ENCODE measurements at regions not wholly inside any gene's neighbourhood (a gene's known extent, or its start where the extent isn't known, plus 50 kb on each side); places are given as distances from the start of the nearest gene placed in this dataset.

DNA sequence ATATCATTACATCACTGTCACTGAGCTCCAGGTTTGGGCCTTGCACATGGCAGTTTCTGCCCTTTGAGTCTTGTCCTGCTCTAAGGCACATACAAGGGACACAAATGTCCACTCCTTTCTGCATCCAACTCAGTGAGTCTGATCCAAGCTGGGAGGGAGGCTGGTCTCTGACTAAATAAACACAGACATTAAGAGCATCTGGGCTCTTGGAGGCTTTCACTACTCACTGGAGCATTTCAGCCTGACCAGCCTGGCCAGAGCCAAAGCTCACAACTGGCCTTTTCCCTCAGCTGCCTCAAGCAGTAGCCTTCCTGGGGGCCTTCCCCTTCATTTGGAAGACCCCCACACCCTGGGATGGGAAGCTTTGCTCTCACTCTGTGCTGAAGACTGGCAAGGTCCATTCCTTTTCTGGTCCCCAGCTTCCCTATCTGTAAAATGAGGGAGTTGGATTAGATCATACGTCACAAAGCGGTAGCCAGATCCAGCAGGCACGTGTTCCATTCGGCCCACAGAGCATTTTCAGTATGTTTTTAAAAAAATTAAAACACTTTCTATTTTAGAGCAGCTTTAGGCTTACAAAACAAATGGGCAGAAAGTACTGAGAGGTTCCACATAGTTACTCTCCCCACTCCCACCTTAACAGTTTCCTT lies 58.6 kb upstream of the XPA start:
- DNase-seq (ENCODE audit: low read depth) = no peak
- H3K4me3 ChIP-seq (ENCODE audit: low read depth, low read length) = no peak overlapping the region
- TF ChIP-seq, protein P1, sequence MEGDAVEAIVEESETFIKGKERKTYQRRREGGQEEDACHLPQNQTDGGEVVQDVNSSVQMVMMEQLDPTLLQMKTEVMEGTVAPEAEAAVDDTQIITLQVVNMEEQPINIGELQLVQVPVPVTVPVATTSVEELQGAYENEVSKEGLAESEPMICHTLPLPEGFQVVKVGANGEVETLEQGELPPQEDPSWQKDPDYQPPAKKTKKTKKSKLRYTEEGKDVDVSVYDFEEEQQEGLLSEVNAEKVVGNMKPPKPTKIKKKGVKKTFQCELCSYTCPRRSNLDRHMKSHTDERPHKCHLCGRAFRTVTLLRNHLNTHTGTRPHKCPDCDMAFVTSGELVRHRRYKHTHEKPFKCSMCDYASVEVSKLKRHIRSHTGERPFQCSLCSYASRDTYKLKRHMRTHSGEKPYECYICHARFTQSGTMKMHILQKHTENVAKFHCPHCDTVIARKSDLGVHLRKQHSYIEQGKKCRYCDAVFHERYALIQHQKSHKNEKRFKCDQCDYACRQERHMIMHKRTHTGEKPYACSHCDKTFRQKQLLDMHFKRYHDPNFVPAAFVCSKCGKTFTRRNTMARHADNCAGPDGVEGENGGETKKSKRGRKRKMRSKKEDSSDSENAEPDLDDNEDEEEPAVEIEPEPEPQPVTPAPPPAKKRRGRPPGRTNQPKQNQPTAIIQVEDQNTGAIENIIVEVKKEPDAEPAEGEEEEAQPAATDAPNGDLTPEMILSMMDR (IDR thresholded peaks at IDR 0.05; ENCODE audit: insufficient read depth, low read length) = no peak

DNA sequence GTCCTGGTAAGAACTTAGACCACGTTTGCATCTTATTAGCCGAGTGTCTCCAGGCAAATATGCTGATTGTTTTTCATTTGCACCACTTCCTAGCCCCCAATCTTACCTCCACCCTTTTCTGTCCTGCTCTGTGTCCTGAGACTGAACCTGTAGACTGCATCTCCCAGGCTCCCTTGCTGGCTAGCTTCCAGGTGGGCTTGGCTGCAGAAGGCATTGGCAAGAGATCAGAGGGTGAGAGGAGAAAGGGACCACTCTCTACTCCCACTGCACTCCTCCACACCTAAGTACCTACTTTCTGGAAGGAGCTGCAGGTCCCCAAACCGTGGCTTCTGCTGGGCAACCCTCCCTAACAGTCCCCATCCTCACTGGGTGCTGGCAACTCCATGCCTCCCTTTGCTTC lies 59.9 kb upstream of the XPA start:
- TF ChIP-seq, protein P1 (IDR thresholded peaks at IDR 0.05; ENCODE audit: insufficient read depth, low read length) = no peak
- H3K4me3 ChIP-seq (ENCODE audit: low read depth, low read length) = no peak overlapping the region
- no peak for DNase-seq (ENCODE audit: low read depth)

DNA sequence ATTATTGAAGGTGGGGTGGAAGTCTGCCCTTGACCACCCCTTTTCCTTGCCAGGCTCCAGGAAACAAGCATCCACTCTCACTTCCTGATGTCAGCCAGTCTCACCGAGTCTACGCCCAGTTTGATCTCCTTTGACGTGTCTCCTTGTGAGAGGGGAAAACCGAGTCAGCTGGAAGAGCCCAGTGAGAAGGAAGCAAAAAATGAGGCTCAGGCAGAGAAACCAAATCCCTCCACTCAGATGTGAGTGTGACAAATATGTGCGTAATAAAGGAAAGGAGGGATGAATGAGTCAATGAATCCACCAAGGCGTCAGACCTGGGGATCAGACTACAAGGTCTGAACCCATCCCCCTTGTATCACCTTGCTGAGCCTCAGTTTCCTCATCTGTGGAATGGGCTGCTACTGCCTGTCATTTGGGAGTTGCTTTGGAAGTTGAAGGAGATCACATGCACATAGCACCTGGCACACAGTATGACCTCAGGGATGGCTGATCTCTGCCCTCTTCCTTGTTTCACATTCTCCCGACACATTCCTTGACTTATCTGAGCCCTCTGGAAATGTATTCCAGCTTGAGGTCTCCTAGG lies 61.3 kb upstream of the XPA start:
- DNase-seq (ENCODE audit: low read depth) = no peak
- TF ChIP-seq, protein P1 (IDR thresholded peaks at IDR 0.05; ENCODE audit: insufficient read depth, low read length) = no peak
- no peak overlapping the region for H3K4me3 ChIP-seq (ENCODE audit: low read depth, low read length)

DNA sequence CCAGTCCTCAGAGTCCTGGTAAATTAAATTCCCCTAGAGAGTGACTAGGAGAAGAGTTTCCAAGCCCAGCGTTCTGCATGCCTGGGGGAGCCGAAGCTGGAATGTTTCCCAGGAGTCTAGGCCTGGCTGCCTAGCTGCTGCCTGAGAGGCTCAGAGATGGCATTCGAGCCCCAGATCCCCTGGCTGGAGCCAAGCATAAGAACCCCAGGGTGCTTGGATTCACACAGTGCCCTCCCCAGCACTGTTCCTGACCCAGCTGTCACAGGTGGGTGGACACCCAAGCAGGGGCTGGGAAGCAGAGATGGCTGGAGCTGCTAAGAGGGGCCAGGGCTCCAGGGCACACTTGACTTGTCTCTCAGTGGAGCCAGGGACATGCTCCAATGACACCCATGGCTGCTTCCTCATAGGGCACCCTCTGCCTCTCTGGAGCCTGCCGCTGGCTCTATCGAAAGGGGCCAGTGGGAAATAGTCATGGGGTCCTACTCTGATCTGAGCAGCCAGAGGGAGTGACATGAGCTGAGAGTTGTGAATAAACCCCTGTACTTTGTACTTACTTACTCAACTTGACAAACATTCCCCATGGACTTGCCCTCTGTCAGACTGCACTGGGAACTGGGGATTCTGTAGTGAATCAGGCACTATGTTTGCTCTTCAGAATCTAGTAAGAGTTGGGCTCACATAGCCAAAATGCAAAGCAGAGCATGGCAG lies 62.6 kb upstream of the XPA start:
- DNase-seq (ENCODE audit: low read depth) = no peak
- TF ChIP-seq, protein P1 (IDR thresholded peaks at IDR 0.05; ENCODE audit: insufficient read depth, low read length) = no peak
- no peak overlapping the region for H3K4me3 ChIP-seq (ENCODE audit: low read depth, low read length)

DNA sequence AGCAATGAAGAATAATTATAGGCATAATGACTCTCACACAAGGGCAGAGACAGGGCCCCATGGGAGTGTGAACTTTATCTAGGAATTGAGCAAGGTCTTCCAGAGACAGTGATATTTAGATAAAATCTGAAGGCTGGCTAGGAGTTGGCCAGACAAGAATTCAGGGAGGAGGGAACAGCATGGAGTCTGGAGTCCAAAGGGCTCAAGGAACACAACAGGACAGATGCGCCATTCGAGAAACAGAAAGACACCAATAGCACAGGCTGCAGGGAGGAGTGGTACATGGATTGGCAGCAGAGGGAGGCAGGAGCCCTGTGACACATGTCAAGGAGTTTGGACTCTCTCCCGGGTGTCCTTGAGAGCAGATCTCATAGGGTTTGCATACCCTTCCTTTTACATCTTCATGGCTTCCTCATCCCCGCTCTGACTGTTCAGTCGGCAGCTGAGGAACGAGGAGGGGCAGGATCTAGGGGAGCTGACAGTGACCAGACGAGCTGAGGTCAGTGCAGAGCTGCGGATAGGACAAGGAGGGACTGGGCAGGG lies 64.0 kb upstream of the XPA start:
- H3K4me3 ChIP-seq (ENCODE audit: low read depth, low read length) = no peak overlapping the region
- DNase-seq (ENCODE audit: low read depth) = no peak

DNA sequence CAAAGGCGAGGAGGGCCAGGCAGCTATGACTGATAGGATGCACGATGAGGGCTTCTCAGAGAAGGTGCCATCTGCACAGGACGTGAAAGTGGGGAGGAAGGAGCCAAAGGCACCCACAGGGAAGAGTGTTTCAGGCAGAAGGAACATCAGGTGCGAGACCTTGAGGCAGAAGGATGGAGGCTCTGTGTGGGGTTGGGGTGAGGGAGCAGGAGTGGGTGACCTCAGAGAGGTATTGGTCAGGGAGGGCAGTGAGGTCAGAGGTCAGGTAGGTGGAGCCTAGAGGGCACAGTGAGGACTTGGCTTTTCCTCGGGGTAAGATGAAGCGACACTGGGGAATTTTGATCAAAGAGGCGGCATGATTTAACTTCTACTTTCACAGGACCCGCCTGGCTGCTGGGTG lies 64.7 kb upstream of the XPA start:
- no peak for DNase-seq (ENCODE audit: low read depth)

More for the DNA sequence above, 64.0 kb upstream of the XPA start:
- TF ChIP-seq, protein P1 (IDR thresholded peaks at IDR 0.05; ENCODE audit: insufficient read depth, low read length) = no peak

More for the DNA sequence above, 64.7 kb upstream of the XPA start:
- H3K4me3 ChIP-seq (ENCODE audit: low read depth, low read length) = no peak overlapping the region
- TF ChIP-seq, protein P1 (IDR thresholded peaks at IDR 0.05; ENCODE audit: insufficient read depth, low read length) = no peak

Data from fibroblast of the aortic adventitia (primary cell).